GM19467 (cell line): ENCODE measurements at regions not wholly inside any gene's neighbourhood (a gene's known extent, or its start where the extent isn't known, plus 50 kb on each side); places are given as distances from the start of the nearest gene placed in this dataset.
"Not testable (repeated sequence)": the region's sequence is repeated elsewhere in the genome, so short reads cannot be mapped to it uniquely, and the experiment has no call there.

Source experiments
- ATAC-seq: cut with Tn5 transposase; IDR thresholded peaks from one replicate; pipeline ENCODE4 v1.9.1; 2021; ENCODE audit warnings: mild to moderate bottlenecking, moderate library complexity; ENCODE audit not compliant: unreplicated experiment

GRCh38 chr12:67070307-67070600 lies 198.9 kb upstream of the CAND1 start:
- no peak for ATAC-seq

- ATAC-seq = no peak
Measured at GRCh38 chr12:67070604-67071003, 198.6 kb upstream of the CAND1 start.

GRCh38 chr12:67072281-67072680 lies 196.9 kb upstream of the CAND1 start:
- ATAC-seq = not testable (repeated sequence)

- no peak for ATAC-seq
Measured at GRCh38 chr12:67073336-67073735, 195.8 kb upstream of the CAND1 start.

GRCh38 chr12:67074072-67074471 lies 195.1 kb upstream of the CAND1 start:
- ATAC-seq = no peak

GRCh38 chr12:67077617-67078016 lies 191.5 kb upstream of the CAND1 start:
- no peak for ATAC-seq

GRCh38 chr12:67078957-67079356 lies 190.2 kb upstream of the CAND1 start:
- no peak for ATAC-seq

GRCh38 chr12:67080637-67081036 lies 188.5 kb upstream of the CAND1 start:
- no peak for ATAC-seq

GRCh38 chr12:67082221-67082620 lies 186.9 kb upstream of the CAND1 start:
- no peak for ATAC-seq

- ATAC-seq = no peak
Measured at GRCh38 chr12:67085699-67086098, 183.5 kb upstream of the CAND1 start.

GRCh38 chr12:67086116-67086515 lies 183.0 kb upstream of the CAND1 start:
- ATAC-seq = no peak

GRCh38 chr12:67088401-67089118 lies 180.6 kb upstream of the CAND1 start:
- ATAC-seq = no peak

- ATAC-seq = no peak
Measured at GRCh38 chr12:67091204-67091603, 178.0 kb upstream of the CAND1 start.

GRCh38 chr12:67091678-67092077 lies 177.5 kb upstream of the CAND1 start:
- ATAC-seq = no peak

- not testable (repeated sequence) for ATAC-seq
Measured at GRCh38 chr12:67092934-67093333, 176.2 kb upstream of the CAND1 start.

- ATAC-seq = no peak
Measured at GRCh38 chr12:67096533-67097318, 172.4 kb upstream of the CAND1 start.

GRCh38 chr12:67099858-67100257 lies 169.3 kb upstream of the CAND1 start:
- no peak for ATAC-seq

GRCh38 chr12:67103521-67103920 lies 165.6 kb upstream of the CAND1 start:
- ATAC-seq = no peak

GRCh38 chr12:67107235-67107634 lies 161.9 kb upstream of the CAND1 start:
- ATAC-seq = no peak

GRCh38 chr12:67107751-67108269 lies 161.3 kb upstream of the CAND1 start:
- ATAC-seq = no peak

- not testable (repeated sequence) for ATAC-seq
Measured at GRCh38 chr12:67110345-67110744, 158.8 kb upstream of the CAND1 start.

- no peak for ATAC-seq
Measured at GRCh38 chr12:67111182-67111581, 158.0 kb upstream of the CAND1 start.
